ENCODE measurements at regions not wholly inside any gene's neighbourhood (a gene's known extent, or its start where the extent isn't known, plus 50 kb on each side); places are given as distances from the start of the nearest gene placed in this dataset.

DNA sequence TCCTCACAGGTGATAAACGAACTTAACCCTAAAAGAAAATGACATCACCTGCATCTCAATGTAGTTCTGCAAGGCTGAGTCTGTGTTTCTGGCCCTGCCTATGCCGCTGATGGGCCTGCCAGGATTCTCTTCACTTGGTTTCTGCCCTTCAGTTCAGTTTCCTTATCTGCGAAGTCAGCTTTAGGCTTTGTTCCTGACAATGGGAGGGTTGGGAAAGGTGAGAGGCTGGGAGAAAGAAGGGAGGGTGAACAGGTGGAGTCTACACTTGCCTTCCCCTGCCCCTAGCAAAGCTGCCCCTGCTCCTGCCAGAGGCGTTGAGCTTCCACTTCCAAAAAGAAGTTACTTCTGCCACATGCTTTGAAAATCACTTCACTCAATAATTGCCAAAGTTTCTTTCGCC lies 124.0 kb upstream of the APCDD1 start:
- no peak for DNase-seq (ENCODE audit: low read depth)
- TF ChIP-seq, protein P1, sequence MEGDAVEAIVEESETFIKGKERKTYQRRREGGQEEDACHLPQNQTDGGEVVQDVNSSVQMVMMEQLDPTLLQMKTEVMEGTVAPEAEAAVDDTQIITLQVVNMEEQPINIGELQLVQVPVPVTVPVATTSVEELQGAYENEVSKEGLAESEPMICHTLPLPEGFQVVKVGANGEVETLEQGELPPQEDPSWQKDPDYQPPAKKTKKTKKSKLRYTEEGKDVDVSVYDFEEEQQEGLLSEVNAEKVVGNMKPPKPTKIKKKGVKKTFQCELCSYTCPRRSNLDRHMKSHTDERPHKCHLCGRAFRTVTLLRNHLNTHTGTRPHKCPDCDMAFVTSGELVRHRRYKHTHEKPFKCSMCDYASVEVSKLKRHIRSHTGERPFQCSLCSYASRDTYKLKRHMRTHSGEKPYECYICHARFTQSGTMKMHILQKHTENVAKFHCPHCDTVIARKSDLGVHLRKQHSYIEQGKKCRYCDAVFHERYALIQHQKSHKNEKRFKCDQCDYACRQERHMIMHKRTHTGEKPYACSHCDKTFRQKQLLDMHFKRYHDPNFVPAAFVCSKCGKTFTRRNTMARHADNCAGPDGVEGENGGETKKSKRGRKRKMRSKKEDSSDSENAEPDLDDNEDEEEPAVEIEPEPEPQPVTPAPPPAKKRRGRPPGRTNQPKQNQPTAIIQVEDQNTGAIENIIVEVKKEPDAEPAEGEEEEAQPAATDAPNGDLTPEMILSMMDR (IDR thresholded peaks at IDR 0.05; ENCODE audit: insufficient read depth, low read depth, low read length, missing control alignments): no peak
- no peak overlapping the region for H3K4me3 ChIP-seq (ENCODE audit: low read depth, low read length)

DNA sequence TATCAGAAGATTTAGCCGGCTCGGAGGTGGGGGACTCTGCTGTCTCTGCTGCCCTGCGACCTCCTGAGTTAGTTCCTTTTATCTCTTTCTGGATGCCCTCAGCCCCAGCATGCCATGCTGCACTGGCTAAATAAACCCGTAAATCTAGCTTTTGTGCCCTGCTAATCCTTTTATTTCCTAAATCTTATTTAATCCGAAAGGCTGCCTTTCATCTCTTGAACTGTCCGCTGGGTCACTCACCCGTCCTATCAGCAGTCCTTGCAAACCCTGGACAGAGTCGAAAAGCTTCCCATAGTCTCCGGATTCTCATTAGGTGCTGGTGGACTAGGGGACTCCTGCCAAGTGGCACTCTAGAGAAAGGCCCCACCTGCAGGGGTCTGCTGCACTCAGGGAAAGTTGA lies 122.0 kb upstream of the APCDD1 start:
- no peak overlapping the region for H3K4me3 ChIP-seq (ENCODE audit: low read depth, low read length)
- DNase-seq (ENCODE audit: low read depth): no peak
- TF ChIP-seq, protein P1 (IDR thresholded peaks at IDR 0.05; ENCODE audit: insufficient read depth, low read depth, low read length, missing control alignments): no peak

DNA sequence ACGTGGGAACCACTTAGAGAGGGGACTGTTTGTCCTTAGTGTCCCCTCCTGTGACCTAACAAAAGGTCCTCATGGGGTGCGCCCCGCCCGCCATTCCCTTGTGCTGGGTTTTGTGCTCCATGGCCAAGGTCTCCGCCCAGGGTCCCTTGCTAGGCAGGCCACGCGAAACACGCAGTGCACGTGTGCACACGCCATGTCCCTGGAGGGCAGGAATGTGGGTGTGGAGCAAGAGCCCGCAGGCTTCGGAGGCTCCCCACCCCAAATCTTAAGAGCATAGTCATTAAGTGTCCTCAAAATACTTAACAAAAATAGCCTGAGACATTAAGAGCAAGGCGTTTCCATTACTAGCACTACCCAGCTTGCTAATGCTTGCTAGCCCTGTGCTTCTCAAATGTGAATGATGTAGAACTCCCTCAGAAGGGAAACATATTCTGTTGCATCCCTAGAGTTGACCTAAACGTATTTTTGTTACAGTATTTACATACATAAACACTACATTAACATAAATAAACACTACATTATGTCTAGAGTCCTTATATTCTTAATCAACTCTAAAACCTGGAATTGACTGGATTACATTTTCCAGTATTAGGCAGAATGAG lies 117.6 kb upstream of the APCDD1 start:
- no peak overlapping the region for H3K4me3 ChIP-seq (ENCODE audit: low read depth, low read length)
- TF ChIP-seq, protein P1 (IDR thresholded peaks at IDR 0.05; ENCODE audit: insufficient read depth, low read depth, low read length, missing control alignments): no peak
- DNase-seq (ENCODE audit: low read depth): no peak

- DNase-seq (ENCODE audit: low read depth): no peak
- no peak overlapping the region for H3K4me3 ChIP-seq (ENCODE audit: low read depth, low read length)
- TF ChIP-seq, protein P1 (IDR thresholded peaks at IDR 0.05; ENCODE audit: insufficient read depth, low read depth, low read length, missing control alignments): no peak
These were observed 113.6 kb upstream of the APCDD1 start for GRCh38 chr18:10340821-10341220.

- no peak overlapping the region for H3K4me3 ChIP-seq (ENCODE audit: low read depth, low read length)
- no peak for DNase-seq (ENCODE audit: low read depth)
- TF ChIP-seq, protein P1 (IDR thresholded peaks at IDR 0.05; ENCODE audit: insufficient read depth, low read depth, low read length, missing control alignments): no peak
These were observed 110.7 kb upstream of the APCDD1 start for GRCh38 chr18:10343778-10344177.

GRCh38 chr18:10346749-10347415 lies 107.6 kb upstream of the APCDD1 start:
- no peak for DNase-seq (ENCODE audit: low read depth)
- TF ChIP-seq, protein P1 (IDR thresholded peaks at IDR 0.05; ENCODE audit: insufficient read depth, low read depth, low read length, missing control alignments): no peak

DNA sequence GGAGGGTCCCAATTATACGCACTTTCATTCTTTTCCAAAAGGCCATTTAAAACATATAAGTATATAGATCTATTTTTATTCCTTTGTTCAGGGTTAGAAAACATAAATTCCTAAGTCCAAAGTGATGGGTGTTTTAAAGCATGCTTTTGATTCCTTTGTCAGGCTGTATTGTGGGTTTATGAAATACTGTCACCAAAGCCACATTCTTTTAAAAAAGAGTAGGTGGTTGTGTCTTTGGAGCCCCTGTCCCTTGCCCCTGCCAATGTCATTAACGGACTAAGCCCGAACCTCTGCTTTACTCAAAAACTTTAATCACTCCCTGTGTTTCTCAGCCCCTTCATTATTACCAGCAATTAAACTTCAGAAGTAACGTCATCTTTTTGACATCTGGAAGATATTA lies 104.9 kb upstream of the APCDD1 start:
- no peak overlapping the region for H3K4me3 ChIP-seq (ENCODE audit: low read depth, low read length)
- TF ChIP-seq, protein P1 (IDR thresholded peaks at IDR 0.05; ENCODE audit: insufficient read depth, low read depth, low read length, missing control alignments): no peak
- DNase-seq (ENCODE audit: low read depth): no peak

More at GRCh38 chr18:10346749-10347415, 107.6 kb upstream of the APCDD1 start:
- H3K4me3 ChIP-seq (ENCODE audit: low read depth, low read length): no peak overlapping the region
